ENCODE measurements at regions not wholly inside any gene's neighbourhood (a gene's known extent, or its start where the extent isn't known, plus 50 kb on each side); places are given as distances from the start of the nearest gene placed in this dataset.

GRCh38 chr3:139293665-139294023 is 50.2 kb upstream of the MRPS22 start:
- RAD21 ChIA-PET (ENCODE audit: unreplicated experiment) = no interaction called here
- no peaks in the 10 kb centered on the region for H3K36me3 ChIP-seq (ENCODE audit: control insufficient read depth in 2 of 2, insufficient read depth in 2 of 2, low read length in 1 of 2)
- intact Hi-C loops (cut with micrococcal nuclease; ENCODE audit: unreplicated experiment) = no loop called here
- TF ChIP-seq ZNF592 (IDR thresholded peaks at IDR 0.05) (no peak), EP300 (IDR thresholded peaks at IDR 0.05; ENCODE audit: borderline replicate concordance in 1 of 2, control insufficient read depth in 1 of 2, low read depth in 2 of 2, low read length in 2 of 2) (no peak), USF1 (IDR thresholded peaks at IDR 0.05; ENCODE audit: borderline replicate concordance, extremely low read length, insufficient read depth, low read depth, low read length) (no peak), CUX1 (IDR thresholded peaks at IDR 0.05; ENCODE audit: insufficient replicate concordance, low read depth, low read length) (no peak), KAT2A (conservative IDR thresholded peaks at IDR 0.05; ENCODE audit: control insufficient read depth, low read depth, low read length) (no peak), CHD4 (IDR thresholded peaks at IDR 0.05) (no peak), SPI1 (IDR thresholded peaks at IDR 0.05; ENCODE audit: borderline replicate concordance, insufficient read depth, low read depth, low read length) (no peak), SP1 (IDR thresholded peaks at IDR 0.05; ENCODE audit: low read depth, low read length) (no peak), ZNF274 (IDR thresholded peaks at IDR 0.05; ENCODE audit: insufficient read depth, insufficient read length) (no peak), SREBF1 (IDR thresholded peaks at IDR 0.05; ENCODE audit: low read length) (no peak), MEF2B (IDR thresholded peaks at IDR 0.05; ENCODE audit: partially characterized antibody, poor library complexity, severe bottlenecking) (no peak), NRF1 (conservative IDR thresholded peaks at IDR 0.05; ENCODE audit: low read depth, low read length) (no peak), SMARCA5 (IDR thresholded peaks at IDR 0.05) (no peak), ASH2L (IDR thresholded peaks at IDR 0.05; ENCODE audit: borderline replicate concordance, low read depth) (no peak), CBFB (IDR thresholded peaks at IDR 0.05; ENCODE audit: low read depth) (no peak)

More at GRCh38 chr3:139293665-139294023, 50.2 kb upstream of the MRPS22 start:
- DNase-seq (ENCODE audit: low read depth, low spot score) (no peak), ATAC-seq (no peak), FAIRE-seq (no peak)
- Histone ChIP-seq H3K9me3 (replicated peaks; ENCODE audit: control insufficient read depth, insufficient read depth, low read length) (no peaks in the 10 kb centered on the region), H3K9ac (ENCODE audit: control insufficient read depth, insufficient read depth, low read length) (no peak overlapping the region), H4K20me1 (ENCODE audit: control insufficient read depth, insufficient read depth) (no peaks in the 10 kb centered on the region), H3K79me2 (ENCODE audit: control insufficient read depth, insufficient read depth, low read length) (no peaks in the 10 kb centered on the region), H3K4me2 (ENCODE audit: control insufficient read depth, insufficient read depth) (no peak overlapping the region), H3K27ac (ENCODE audit: control insufficient read depth, insufficient read depth) (no peak overlapping the region), H3K4me3 (no peak overlapping the region), H3K27me3 (replicated peaks in 1 of 2; ENCODE audit: control insufficient read depth in 2 of 2, insufficient read depth in 2 of 2, low read length in 1 of 2) (peaks cover under 1 to 3% of the 10 kb centered on the region in 2 experiments; a peak in 2 of 4 replicates), H3K4me1 (ENCODE audit: control insufficient read depth, insufficient read depth, low read length) (no peaks in the 10 kb centered on the region), H2AFZ (ENCODE audit: control insufficient read depth, low read depth, low read length) (no peak overlapping the region)
- WGBS (ENCODE audit: insufficient coverage, insufficient replicate concordance, low lambda C conversion rate, missing lambda C conversion rate) = 25% methylated on average over 2 of the region's 2 CpGs
- BruUV-seq (replicated peaks) = no TSS peak
- CTCF ChIA-PET = interaction anchor here (0.7 kb wide), 1 partner anchor 890 kb away, joined by 4 read pairs; no protein-coding TSS in a partner anchor
- POLR2A ChIA-PET = no interaction called here
- SMC1A ChIA-PET (ENCODE audit: uncharacterized antibody, unreplicated experiment) = interaction anchor here (1.4 kb wide), 1 partner anchor 16 kb away, joined by 3 read pairs; no protein-coding TSS in a partner anchor
- in situ Hi-C loops (cut with MboI) = no loop called here

All from GM12878 (cell line).